HG02588 (cell line): ENCODE measurements at regions not wholly inside any gene's neighbourhood (a gene's known extent, or its start where the extent isn't known, plus 50 kb on each side); places are given as distances from the start of the nearest gene placed in this dataset.

Experiments
- ATAC-seq: cut with Tn5 transposase; IDR thresholded peaks from one replicate; pipeline ENCODE4 v1.9.1; 2021; ENCODE audit warnings: mild to moderate bottlenecking, moderate library complexity; ENCODE audit not compliant: unreplicated experiment

GRCh38 chr7:155213955-155214740 lies 83.5 kb upstream of the INSIG1 start:
- no peak for ATAC-seq

- ATAC-seq: no peak
These were observed 81.9 kb upstream of the INSIG1 start for GRCh38 chr7:155215576-155216325.

- ATAC-seq: no peak
These were observed 81.0 kb upstream of the INSIG1 start for GRCh38 chr7:155216475-155217272.

GRCh38 chr7:155217634-155218033 lies 80.0 kb upstream of the INSIG1 start:
- no peak for ATAC-seq

GRCh38 chr7:155218276-155219153 lies 79.2 kb upstream of the INSIG1 start:
- ATAC-seq: no peak

GRCh38 chr7:155219154-155219531 lies 78.5 kb upstream of the INSIG1 start:
- no peak for ATAC-seq

GRCh38 chr7:155219947-155220769 lies 77.5 kb upstream of the INSIG1 start:
- no peak for ATAC-seq

- no peak for ATAC-seq
These were observed 76.8 kb upstream of the INSIG1 start for GRCh38 chr7:155220903-155221302.

GRCh38 chr7:155221547-155221946 lies 76.1 kb upstream of the INSIG1 start:
- ATAC-seq: no peak

GRCh38 chr7:155222061-155222460 lies 75.6 kb upstream of the INSIG1 start:
- no peak for ATAC-seq

GRCh38 chr7:155222573-155222972 lies 75.1 kb upstream of the INSIG1 start:
- ATAC-seq: no peak

- ATAC-seq: no peak
These were observed 74.7 kb upstream of the INSIG1 start for GRCh38 chr7:155223021-155223420.

GRCh38 chr7:155223503-155223902 lies 74.2 kb upstream of the INSIG1 start:
- ATAC-seq: no peak

- no peak for ATAC-seq
These were observed 73.4 kb upstream of the INSIG1 start for GRCh38 chr7:155224116-155224811.

- no peak for ATAC-seq
These were observed 72.6 kb upstream of the INSIG1 start for GRCh38 chr7:155225095-155225494.

GRCh38 chr7:155225516-155225915 lies 72.2 kb upstream of the INSIG1 start:
- no peak for ATAC-seq

- no peak for ATAC-seq
These were observed 71.2 kb upstream of the INSIG1 start for GRCh38 chr7:155226261-155227003.

- no peak for ATAC-seq
These were observed 70.5 kb upstream of the INSIG1 start for GRCh38 chr7:155227004-155227787.
